HG03039 (cell line): ENCODE measurements at regions not wholly inside any gene's neighbourhood (a gene's known extent, or its start where the extent isn't known, plus 50 kb on each side); places are given as distances from the start of the nearest gene placed in this dataset.
A peak's percentile ranks its signal among the peaks of the same experiment; 100 is the strongest.

Source experiments
- ATAC-seq: cut with Tn5 transposase; IDR thresholded peaks from one replicate; pipeline ENCODE4 v1.9.1; 2021; ENCODE audit warnings: mild to moderate bottlenecking, moderate library complexity; ENCODE audit not compliant: unreplicated experiment

DNA sequence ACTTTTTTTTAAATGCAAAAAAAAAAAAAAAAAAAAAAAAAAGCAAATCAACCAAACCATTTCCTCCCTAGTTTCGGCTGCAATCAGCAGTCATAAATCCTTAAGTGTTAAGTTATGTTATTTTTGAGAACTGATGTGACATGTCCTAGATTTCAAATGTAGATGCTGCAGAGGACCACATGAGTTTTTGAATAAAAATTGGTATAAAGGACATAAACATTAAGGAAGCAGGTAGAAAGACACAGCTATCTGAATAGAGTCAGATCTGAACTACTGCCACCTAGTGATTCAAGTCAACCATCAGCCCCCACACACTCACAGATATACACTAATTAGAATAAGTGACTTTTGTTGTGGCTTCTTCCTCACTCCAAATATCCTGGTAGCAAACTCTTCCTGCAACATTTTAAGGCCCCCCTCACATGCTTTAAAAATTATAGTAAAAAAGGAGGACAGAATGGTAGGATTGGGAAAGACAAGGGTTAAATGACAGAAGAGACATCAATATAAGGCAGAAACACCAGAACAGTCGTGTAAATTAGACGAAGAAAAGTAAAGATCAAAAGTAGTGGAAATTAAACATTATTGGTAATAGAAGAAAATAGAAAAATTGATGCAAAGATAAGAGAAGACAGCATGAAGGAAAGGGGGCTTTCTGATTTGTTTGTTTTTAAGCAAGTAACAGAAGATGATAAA lies 394.5 kb upstream of the ATP2B1 start:
- ATAC-seq = no peak

DNA sequence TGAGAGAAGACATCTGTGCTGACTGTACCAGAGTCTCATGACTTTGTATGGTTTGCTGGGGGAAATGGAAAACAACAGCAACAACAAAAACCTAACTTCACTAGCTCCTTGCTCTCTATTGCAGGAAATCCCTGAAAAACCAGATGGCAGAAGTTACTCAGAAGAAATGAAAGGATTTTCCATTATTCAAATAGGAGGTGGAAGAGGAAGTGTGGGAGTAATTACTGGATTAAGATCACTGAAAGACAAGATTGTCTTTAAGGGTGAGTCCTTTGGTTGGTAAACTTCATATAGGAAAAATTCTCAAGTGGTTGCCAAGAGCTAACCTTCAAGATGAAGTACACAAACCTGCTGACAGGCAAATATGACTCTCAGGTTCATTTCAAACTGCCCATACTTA lies 391.9 kb upstream of the ATP2B1 start:
- ATAC-seq = no peak

DNA sequence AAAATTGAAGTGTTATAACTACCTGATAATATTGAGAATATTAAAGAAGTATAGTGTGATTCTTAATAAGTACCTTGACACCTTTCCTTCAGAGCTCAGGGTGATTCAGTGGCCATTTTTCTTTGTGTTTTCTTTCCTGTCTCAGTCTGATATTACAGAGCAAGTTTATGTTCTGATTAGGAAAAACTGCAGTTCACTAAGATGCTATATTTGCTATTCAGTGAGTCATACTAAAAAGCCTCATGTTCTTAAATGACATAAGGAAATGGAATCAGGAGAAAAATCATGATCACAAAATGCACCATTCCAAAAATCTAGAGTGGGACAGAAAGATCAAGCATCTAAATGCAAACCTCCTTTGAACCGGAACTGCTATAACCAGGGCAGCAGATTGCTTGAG lies 390.6 kb upstream of the ATP2B1 start:
- ATAC-seq = no peak

DNA sequence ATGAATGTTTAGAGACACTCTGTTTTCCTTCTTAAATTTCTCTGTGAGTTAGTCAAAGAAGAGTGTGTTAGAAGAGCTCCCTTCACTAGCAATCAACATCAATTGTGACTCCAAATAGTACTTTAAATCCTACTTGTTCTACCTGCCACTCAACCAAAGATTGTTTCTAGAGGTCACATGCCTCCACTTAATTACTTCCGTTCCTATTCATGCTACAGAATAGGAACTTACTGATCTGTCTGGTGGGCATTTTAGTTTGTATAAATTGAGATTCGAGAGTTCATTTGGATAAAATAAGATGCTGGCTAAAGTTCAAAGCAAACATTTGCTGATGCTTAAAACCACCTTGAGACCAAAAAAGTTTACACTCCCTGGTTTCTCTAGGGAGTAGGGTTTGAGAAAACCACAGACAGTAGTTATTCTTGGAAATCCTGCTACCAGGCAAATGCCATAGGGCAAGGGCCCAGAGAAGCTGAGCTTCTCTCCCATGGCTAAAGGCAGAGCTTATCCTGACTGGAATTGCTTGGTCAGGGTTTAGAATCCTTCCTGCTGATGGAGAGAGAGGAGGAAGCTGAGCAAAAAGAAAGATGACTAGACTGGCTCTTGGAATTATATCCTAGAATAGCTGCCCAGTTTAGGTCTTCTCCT lies 389.6 kb upstream of the ATP2B1 start:
- no peak for ATAC-seq

DNA sequence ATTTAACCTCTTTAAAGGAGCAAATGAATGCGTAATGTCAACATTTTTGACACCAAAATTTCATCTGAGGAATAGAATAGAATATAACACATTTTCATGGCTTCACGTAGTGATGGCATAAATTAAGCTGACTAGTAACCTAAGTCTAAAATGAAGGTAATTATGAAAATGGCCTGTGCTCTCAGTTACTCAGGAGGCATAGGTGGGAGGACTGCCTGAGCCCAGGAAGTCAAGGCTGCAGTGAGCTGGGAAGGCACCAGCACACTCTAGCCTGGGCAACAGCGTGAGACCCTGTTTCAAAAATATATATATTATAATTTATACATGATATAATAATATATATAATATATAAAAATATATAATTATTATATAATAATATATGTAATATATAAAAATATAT lies 383.2 kb upstream of the ATP2B1 start:
- no peak for ATAC-seq

DNA sequence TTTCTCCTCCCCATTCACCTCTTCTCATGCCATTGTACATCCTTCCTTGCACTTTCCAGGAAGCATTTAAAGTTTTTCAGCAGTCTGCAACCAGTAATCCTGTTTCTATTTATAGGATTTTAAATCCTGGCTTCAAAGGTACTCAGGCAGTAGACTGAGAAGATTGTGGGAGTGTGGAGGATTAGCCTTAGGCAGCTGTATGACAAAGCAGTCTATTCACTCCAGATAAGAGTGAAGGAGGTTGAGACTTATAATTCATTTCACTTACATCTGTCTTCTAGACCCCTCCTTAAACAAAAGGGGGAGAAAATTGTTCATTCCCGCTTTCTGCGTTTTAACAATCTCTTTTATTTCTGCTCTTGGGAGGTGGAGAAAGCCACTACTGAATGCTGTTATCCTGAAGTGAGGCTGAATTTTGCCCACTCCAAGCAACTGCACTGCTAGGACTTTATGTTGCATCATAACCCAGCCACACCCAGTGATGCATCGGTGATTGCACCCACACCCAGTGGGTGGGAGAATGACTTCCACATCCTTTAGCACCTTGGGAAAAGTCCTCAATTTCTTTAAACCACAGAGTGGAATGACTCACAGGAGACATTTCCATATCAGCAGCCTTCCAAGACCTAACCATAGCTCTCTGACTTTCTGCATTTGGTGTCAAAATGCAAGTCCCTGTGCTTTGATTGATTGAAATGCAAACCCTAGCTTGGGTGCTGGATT lies 382.5 kb upstream of the ATP2B1 start:
- ATAC-seq = no peak

DNA sequence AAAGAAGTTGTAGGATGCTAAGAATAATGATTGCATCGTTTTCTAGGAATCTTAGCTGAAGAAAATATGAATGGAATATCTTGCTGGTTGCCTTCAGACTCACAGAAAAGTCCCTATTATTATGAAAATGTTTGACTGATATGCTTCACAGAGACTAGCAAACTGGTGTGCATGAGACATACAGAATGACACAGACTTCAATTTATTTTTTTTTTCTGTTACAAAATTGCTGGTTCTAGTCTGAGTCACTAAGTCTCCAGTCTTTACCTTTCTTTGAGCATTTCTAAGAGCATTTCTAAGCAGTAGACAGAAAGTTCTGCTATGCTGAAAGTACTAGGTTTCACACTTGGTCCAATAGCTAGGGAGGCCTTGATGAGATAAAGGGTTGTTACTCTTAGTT lies 377.6 kb upstream of the ATP2B1 start:
- ATAC-seq = no peak

DNA sequence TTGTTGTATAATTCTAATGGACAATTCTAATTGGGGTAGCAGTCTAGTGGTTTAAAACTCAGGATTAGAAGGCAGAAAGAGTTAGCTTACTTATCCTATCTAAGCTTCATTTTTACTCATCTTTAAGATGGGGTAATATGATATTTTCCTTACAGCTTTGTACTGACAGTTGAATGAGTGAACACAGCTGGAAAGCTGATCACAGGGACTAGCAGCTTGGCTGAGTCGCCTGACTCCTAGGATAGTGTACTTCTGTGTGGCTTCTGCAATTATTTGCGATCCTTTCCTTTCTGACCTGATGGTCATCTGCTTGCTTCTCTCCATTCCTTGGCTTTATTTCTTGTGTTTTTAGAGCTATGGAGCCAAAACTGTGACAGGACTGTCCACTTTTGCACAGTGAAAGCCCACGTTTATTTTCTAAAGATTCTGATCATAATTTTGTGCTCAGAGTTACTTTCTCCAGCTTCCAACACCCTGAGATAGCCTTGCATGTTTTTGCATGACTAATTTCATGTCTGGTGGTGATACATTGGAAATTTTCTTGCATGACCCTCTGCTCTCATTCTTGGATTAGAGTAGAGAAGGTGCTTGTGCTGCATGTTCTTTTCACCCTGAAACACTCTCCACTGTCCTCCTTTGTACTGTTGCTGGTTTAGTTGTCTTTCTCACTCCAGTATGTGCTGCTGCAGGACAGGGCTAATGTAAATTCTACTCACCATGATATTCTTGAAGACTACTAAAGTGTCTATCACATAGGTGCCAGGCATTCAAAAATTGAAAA lies 377.0 kb upstream of the ATP2B1 start:
- ATAC-seq = no peak

DNA sequence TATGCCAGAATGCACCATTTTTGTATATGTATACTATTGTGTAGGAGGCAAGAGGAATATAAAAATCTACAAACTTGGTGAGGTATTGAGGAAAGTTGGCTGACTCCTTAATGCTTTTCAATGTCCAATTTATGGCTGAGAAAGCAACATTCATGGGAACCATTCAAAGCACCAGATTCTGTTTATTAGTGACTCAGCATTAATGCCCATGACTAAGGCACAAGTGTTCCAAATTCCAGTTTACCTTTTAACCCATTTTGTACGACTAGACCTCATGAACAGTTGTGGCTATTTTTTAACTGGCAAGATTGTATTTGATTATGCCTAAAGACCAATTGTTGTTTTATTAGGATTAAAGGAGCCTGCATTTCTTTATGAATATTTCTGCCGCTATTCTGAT lies 375.4 kb upstream of the ATP2B1 start:
- ATAC-seq = no peak

DNA sequence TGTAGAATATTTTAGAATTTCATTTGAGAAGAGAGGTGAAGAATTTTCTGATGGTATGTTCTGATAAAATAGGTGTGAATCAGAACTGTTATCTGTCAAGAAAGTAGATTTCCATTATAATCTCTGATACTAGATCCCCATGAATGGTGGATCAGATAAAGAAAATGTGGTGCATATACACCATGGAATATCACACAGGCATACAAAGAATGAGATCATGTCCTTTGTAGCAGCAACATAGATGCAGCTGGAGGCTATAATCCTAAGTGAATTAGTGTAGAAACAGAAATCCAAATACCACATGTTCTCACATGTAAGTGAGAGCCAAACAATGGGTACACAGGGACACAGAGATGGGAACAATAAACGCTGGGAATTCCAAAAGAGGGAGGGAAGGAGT lies 372.0 kb upstream of the ATP2B1 start:
- no peak for ATAC-seq

DNA sequence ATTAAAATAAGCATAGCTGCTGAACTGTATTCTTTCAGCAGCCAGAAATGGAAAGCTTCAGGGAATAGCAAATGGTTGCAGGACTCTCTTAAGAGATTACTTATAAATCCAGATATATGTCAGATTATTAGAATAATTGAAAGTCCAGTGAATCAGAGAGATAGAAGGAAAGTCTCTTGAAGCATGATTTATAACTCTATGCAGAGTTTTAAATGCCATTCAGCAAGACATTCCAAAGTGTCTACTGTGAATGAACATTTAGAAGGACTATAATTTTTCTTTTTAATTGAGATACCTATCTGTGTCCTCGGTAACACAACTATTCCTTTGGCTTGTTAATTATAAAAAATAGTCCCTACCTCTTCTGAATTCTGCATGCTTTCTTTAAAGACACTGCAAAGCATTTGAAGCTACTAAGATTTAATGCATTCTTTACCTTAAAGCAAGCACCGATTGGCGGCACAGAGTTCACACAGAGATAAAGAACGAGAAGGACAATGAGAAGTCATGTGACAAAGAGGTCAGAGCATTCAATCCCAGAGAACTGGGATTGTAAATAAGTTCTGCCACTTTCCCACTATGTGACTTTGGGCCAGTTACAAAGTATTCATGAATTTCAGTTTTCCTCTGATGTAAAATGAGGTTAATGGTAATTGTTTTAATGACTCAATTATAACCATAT lies 371.0 kb upstream of the ATP2B1 start:
- no peak for ATAC-seq

DNA sequence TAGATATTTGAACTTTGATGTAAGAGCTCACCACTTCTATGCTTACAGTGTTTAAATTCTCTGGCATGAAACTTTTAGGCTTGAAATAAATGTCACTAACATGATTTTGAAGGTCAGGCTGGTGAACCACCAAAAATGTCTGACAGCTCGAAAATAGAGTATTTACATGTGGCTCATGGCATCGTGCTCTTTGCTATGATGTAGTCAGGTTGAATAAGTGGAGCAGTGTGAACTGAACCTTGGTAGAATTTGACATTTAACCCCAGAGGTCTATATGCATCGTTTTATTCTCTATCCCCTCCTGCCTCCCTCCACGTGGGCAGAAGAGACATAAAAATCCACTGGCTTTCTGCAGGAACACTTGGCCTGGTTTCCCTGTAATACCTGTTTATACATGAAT lies 369.7 kb upstream of the ATP2B1 start:
- no peak for ATAC-seq

DNA sequence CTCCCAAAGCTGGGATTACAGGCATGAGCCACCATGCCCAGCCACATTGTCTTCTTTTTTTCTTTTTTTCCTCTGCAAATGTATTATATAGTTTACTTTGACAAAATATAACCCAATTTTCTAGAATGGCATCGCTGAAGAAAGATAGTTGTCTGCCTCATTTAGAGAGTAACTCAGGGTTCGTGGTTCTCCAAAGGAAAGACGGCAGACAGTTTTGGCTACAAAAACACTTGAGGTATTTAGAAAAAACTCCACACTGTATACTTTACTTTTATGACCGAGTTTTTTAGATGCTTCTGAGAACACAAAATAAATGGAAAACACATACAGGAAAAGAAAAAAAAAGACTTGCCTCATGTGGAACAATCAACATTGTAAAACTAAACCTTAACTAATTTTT lies 369.1 kb upstream of the ATP2B1 start:
- ATAC-seq = no peak

DNA sequence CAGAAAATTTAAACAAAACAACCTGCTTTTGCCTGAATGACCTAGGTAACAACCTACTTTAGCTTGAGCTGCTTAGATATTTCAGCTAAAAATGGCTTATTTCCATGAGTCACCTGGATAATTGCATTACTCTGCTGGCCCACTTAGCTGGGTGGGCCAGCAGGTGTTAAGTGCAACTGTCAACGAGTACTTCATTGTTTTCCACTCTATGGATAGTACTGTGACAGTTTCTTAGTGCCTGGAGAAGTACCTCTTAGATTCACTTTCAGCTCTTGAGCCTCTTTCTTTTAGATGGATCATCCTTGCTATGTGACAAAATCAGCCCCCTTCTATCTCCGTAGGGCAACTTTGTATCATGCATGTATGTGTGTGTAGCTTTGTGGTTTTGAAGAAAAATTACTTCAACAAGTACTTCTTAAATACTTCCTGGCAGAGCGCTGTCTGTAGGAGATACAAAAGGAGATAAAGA lies 368.2 kb upstream of the ATP2B1 start:
- ATAC-seq = no peak

DNA sequence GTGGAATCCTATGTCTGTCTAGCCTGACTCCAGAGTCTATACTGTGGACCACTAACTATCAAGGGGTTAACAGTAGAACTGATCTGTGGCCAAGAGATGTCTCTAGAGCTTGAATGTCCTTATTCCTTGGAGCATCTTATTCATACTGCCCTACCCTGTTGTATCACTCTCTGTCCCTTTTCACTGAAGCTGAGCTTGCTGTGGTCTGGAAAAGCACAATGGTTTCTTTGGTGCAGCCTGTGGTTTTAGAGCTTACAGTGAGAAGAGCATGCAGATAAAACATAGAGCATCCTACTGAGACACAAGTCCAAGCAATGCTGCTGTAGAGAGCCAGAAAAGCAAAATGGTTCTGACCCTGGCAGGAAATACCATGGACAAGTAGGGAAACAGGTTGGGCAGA lies 367.0 kb upstream of the ATP2B1 start:
- no peak for ATAC-seq

DNA sequence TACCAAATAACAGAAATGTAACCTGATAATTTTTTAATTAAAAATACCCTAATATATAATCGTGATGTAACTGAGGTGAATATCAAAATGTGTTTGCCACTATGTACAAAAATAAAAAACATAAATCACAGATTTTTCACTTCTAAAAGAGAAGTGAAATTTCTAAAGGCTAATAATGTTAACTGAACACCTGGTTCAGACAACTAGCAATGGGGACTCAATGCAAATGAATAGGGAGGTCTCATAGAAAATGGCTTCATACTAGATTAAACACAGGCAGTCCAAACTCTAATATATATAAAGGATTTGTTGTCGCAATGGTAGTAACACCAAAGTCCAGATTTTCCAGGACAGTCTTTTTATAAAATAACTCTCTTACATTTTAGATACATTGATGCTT lies 365.4 kb upstream of the ATP2B1 start:
- ATAC-seq = peak; percentile 51

DNA sequence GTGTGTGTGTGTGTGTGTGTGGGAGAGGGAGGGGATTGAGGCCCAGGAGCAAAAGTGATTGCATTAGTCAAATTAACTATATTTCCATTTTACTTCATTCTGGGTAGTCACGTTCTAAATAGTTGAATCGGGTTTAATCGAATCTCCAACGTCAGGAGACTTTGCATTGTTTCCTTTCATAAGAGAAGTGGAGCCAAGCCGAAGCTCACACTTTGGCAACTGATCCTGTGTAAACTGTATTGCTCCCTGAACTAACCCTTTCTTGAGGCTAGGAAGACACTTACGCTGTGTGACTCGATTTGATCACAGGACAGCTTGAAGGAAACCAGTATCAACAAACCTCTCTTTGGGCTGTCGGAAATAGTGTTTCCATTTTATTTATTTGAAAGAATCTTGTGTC lies 363.4 kb upstream of the ATP2B1 start:
- no peak for ATAC-seq

DNA sequence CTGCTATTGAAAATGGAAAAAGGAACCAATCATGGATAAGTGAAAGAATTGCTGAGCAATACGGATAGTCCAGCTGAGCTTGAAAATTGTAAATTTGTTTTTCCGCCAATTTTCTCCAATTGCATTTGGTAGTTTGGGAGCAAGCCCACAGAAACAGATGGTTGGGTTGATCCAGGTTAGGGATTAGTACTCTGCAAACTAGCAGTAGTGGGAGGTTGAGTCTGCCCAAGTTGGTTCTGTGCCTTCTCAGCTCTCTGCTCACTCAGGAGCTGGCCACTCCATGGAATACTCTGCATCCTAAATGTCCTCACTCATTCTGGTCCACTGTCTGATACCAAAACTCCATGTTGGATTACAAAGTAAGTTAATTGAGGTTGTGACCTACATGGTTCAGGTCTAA lies 361.1 kb upstream of the ATP2B1 start:
- no peak for ATAC-seq

DNA sequence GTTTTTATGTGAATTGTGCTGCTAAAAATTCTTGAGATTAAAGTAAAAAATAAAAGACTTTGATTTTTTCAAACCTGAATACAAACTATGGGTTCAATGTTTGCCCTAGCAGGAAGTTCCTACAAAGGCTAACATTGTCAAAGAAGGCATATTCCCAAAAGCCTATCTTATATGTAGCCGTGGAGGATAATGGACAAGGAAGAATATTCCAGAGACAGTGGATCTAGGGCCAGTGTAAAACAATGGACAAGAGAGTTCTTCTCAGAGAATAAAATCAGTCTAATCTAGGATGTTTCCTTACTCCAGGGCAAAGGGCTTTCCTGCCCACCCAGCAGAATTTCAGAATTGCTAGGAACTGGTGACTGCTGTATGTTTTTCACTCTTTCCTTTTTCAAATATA lies 359.2 kb upstream of the ATP2B1 start:
- no peak for ATAC-seq

DNA sequence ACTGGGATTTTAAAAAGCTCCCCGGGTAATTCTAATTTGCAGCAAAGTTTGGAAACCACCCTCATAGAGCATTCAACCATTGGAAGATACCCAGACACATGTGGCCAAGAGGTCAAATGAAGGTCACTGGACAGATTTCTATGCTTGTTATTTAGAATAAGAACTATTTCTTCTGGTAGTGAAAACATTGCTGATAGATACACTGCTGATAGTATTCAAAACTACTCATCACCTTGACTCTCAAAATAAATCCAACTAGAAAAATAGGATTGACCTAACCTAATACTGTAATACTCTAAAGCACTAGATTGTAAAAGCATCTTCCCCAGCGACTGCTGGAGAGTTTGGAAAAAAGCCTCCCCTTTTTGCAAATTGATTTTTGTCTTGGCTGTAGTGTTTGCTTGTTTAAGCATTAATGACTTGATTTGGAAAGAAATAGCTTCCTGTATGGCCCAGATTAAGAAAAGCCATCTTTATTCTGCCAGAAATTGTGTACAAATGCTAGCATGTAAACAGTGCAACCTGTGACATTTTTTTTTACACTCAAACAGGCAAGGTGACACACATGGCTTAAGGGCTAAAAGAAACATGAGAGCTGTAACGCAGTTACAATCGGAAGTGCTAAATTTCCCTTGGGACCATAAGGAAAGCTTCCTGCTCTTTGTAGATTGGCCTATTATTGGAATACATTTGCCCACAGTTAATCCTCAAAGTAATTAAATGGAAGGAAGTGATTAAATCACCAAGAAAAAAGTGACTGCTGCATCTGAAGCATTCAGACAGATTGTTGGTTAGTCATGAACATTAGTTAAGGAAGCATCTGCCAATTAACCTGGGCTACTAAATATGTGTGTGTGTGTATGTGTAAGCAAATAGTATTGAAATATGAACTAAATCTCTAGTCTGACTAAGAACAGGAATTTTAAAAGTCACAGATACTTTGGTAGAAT lies 356.5 kb upstream of the ATP2B1 start:
- ATAC-seq = no peak
